ENCODE measurements at regions not wholly inside any gene's neighbourhood (a gene's known extent, or its start where the extent isn't known, plus 50 kb on each side); places are given as distances from the start of the nearest gene placed in this dataset.

DNA sequence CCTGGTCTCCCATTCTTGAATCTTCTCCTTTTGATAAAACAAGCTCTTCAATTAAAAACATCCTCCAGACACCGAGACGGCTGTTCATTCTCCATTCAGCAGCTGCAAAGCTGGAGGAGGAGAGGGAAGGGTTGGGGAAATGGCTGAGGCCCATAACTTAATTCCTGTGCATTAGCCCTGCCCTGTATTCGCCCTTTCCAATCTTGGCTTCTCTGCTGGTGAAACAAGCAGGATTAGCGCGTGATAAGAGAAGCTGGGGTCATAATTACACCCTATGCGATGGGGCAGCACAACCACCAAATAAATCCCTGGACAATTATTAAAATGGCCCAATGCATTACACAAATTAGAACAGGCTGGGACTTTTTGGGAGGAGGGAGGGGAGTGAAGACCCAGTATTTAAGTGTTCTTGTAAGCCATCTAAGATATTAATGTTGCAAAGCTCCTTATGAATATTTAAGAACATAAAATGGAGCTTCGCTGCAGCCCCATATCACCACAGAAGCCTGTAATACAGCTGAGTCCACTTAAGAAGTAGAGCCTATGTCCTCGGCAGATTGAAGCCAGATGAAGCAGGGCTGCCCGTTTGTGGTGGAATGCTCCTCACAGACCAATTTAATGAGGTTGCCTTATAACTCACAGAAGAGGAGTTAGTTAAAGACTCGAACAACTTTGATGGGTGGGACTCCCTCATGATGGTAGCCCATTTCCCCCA lies 176.6 kb upstream of the SKOR2 start:
- TF ChIP-seq FOS (IDR thresholded peaks at IDR 0.05; ENCODE audit: low read depth, low read length) (no peak), RFX5 (IDR thresholded peaks at IDR 0.05; ENCODE audit: low read depth, low read length) (no peak), POLR2A (IDR thresholded peaks at IDR 0.05; ENCODE audit: low read depth, low read length) (no peak), CEBPB (IDR thresholded peaks at IDR 0.05; ENCODE audit: low read depth, low read length) (no peak), SMC3 (IDR thresholded peaks at IDR 0.05; ENCODE audit: low read depth, low read length) (no peak), MAFK (IDR thresholded peaks at IDR 0.05; ENCODE audit: low read depth, low read length) (no peak), RCOR1 (IDR thresholded peaks at IDR 0.05; ENCODE audit: insufficient replicate concordance, low read length) (no peak), RAD21 (IDR thresholded peaks at IDR 0.05; ENCODE audit: low read length) (no peak)
- TF ChIP-seq, protein P1, sequence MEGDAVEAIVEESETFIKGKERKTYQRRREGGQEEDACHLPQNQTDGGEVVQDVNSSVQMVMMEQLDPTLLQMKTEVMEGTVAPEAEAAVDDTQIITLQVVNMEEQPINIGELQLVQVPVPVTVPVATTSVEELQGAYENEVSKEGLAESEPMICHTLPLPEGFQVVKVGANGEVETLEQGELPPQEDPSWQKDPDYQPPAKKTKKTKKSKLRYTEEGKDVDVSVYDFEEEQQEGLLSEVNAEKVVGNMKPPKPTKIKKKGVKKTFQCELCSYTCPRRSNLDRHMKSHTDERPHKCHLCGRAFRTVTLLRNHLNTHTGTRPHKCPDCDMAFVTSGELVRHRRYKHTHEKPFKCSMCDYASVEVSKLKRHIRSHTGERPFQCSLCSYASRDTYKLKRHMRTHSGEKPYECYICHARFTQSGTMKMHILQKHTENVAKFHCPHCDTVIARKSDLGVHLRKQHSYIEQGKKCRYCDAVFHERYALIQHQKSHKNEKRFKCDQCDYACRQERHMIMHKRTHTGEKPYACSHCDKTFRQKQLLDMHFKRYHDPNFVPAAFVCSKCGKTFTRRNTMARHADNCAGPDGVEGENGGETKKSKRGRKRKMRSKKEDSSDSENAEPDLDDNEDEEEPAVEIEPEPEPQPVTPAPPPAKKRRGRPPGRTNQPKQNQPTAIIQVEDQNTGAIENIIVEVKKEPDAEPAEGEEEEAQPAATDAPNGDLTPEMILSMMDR (conservative IDR thresholded peaks at IDR 0.05; ENCODE audit: low read depth, low read length) = no peak
- TF ChIP-seq, protein P2, sequence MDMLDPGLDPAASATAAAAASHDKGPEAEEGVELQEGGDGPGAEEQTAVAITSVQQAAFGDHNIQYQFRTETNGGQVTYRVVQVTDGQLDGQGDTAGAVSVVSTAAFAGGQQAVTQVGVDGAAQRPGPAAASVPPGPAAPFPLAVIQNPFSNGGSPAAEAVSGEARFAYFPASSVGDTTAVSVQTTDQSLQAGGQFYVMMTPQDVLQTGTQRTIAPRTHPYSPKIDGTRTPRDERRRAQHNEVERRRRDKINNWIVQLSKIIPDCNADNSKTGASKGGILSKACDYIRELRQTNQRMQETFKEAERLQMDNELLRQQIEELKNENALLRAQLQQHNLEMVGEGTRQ (IDR thresholded peaks at IDR 0.05; ENCODE audit: low read depth, low read length) = no peak
